Lung (tissue), 11 donors: ENCODE measurements at regions not wholly inside any gene's neighbourhood (a gene's known extent, or its start where the extent isn't known, plus 50 kb on each side); places are given as distances from the start of the nearest gene placed in this dataset.
A peak's percentile ranks its signal among the peaks of the same experiment; 100 is the strongest.
"Not testable (repeated sequence)": the region's sequence is repeated elsewhere in the genome, so short reads cannot be mapped to it uniquely, and the experiment has no call there.

Experiments used
- ATAC-seq: fragments of 200-7000 bp; cut with Tn5 transposase; one replicate; pipeline ENCODE4 v1.9.1; 2020; ENCODE audit warnings: moderate number of reproducible peaks; ENCODE audit not compliant: insufficient read depth, low FRiP score
- DNase-seq, 3 donors: peaks; one replicate each; pipeline ENCODE4 v3.0.0-alpha.2; 2013 to 2017
- H3K27ac ChIP-seq, 2 donors: one replicate each; pipeline ENCODE4 v1.5.1; 2013; ENCODE audit warnings: mild to moderate bottlenecking in 2 of 2, moderate library complexity in 2 of 2, control low read depth in 1 of 2, inconsistent platforms in 1 of 2, low read depth in 1 of 2, low read length in 1 of 2
- H3K27me3 ChIP-seq, 3 donors: one replicate each; pipeline ENCODE4 v1.5.1; 2013; ENCODE audit warnings: low read length in 2 of 3; ENCODE audit not compliant: control insufficient read depth in 3 of 3, insufficient read depth in 3 of 3
- H3K36me3 ChIP-seq, 4 donors: one replicate each; pipeline ENCODE4 v1.5.1; 2013; ENCODE audit warnings: low read length in 4 of 4, mild to moderate bottlenecking in 1 of 4, moderate library complexity in 1 of 4; ENCODE audit not compliant: control insufficient read depth in 4 of 4, insufficient read depth in 4 of 4
- H3K4me1 ChIP-seq, 5 donors: one replicate each; pipeline ENCODE4 v1.5.1; 2013; ENCODE audit warnings: low read length in 5 of 5, mild to moderate bottlenecking in 2 of 5, moderate library complexity in 1 of 5; ENCODE audit not compliant: control insufficient read depth in 5 of 5, insufficient read depth in 5 of 5
- H3K4me3 ChIP-seq: one replicate; pipeline ENCODE4 v1.5.1; 2013; ENCODE audit warnings: mild to moderate bottlenecking, control low read depth, moderate library complexity
- H3K9ac ChIP-seq, 2 donors: one replicate each; pipeline ENCODE4 v1.5.1; 2013; ENCODE audit warnings: low read length in 2 of 2, control low read depth in 1 of 2; ENCODE audit not compliant: insufficient read depth in 1 of 2
- H3K9me3 ChIP-seq, 4 donors: one replicate each; pipeline ENCODE4 v1.5.1; 2013; ENCODE audit warnings: low read length in 3 of 4, mild to moderate bottlenecking in 1 of 4, moderate library complexity in 1 of 4; ENCODE audit not compliant: control insufficient read depth in 4 of 4, insufficient read depth in 3 of 4
- CTCF ChIP-seq: IDR thresholded peaks from 2 replicates; pipeline ENCODE4 v1.5.1; 2012; ENCODE audit warnings: mild to moderate bottlenecking; ENCODE audit errors: control extremely low read depth, extremely low read depth
- WGBS, 2 donors: extraction: QIAGEN DNeasy Blood & Tissue Kit; methylation state at CpG; one replicate each; pipeline ENCODE4 v1.1.7; 2013; 5-methylcytosine and 5-hydroxymethylcytosine counted together
- donor health status: control.
- donor health status: control.
- donor health status: Bipolar disorder and iron deficiency.
- donor health status: healthy.
- donor health status: DM: yes; HTN: yes; CAD: no.

- not testable (repeated sequence) for H3K9ac ChIP-seq, ATAC-seq, DNase-seq, H3K27me3 ChIP-seq, H3K4me1 ChIP-seq, H3K36me3 ChIP-seq, H3K4me3 ChIP-seq, H3K27ac ChIP-seq, H3K9me3 ChIP-seq
- WGBS, 2 donors: 84 to 89% methylated on average over 3 of the region's 3 CpGs
These were observed 877.9 kb upstream of the CDH18 start for GRCh38 chr5:20865892-20866291.

DNA sequence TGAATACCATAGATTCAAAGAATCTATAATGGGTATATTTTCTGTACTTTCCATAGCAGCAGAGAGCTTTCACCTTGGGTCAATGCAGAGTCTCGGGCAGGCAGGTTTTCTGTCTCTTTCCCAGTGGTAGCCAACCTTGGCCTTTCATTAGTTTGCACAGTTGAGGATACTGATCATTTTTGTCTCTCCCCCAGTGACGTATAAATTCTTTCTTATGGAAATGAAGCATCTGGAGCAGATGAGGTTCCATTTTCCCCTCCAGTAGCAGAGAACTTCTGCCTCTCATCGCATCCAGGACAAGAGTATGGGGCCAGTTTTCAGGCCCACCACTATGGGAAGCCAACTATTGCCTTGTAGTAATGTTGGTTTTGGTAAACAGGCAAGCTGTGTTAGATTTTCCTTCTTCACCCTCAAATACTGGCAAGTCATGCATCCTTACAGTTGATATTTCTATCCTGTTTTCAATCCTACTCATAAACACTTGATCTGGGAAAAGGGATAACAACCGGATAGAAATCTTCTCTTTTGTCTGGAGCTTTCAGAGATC is 845.2 kb upstream of the CDH18 start:
- H3K4me1 ChIP-seq: no peaks in the 10 kb centered on the region
- 74 to 81% methylated on average over 4 of the region's 4 CpGs for WGBS, 2 donors
- H3K27ac ChIP-seq: no peak overlapping the region
- no peak for DNase-seq
- no peaks in the 10 kb centered on the region for H3K27me3 ChIP-seq
- no peak for ATAC-seq
- H3K4me3 ChIP-seq: no peak overlapping the region
- H3K9ac ChIP-seq: no peak overlapping the region
- no peaks in the 10 kb centered on the region for H3K9me3 ChIP-seq
- TF ChIP-seq CTCF: no peak
- H3K36me3 ChIP-seq: no peaks in the 10 kb centered on the region

GRCh38 chr5:20832204-20833080 is 844.4 kb upstream of the CDH18 start:
- ATAC-seq (no peak), DNase-seq (peak in 2 of 3 donors; percentile 3 to 4)
- WGBS, 2 donors: 87 to 93% methylated on average over 4 of the region's 5 CpGs
- Histone ChIP-seq H3K4me1 (no peaks in the 10 kb centered on the region), H3K4me3 (no peak overlapping the region), H3K9me3 (no peaks in the 10 kb centered on the region), H3K36me3 (no peaks in the 10 kb centered on the region), H3K9ac (no peak overlapping the region), H3K27me3 (no peaks in the 10 kb centered on the region), H3K27ac (no peak overlapping the region)
- no peak for TF ChIP-seq CTCF

- not testable (repeated sequence) for H3K27me3 ChIP-seq, H3K36me3 ChIP-seq, H3K27ac ChIP-seq, H3K4me3 ChIP-seq, H3K9ac ChIP-seq, ATAC-seq, H3K4me1 ChIP-seq, H3K9me3 ChIP-seq, DNase-seq
- 57 to 72% methylated on average over 1 of the region's 1 CpG for WGBS, 2 donors
These were observed 838.0 kb upstream of the CDH18 start for GRCh38 chr5:20825951-20826350.

- H3K27me3 ChIP-seq, ATAC-seq, H3K27ac ChIP-seq, H3K9ac ChIP-seq, H3K4me1 ChIP-seq, H3K36me3 ChIP-seq, H3K9me3 ChIP-seq, H3K4me3 ChIP-seq: not testable (repeated sequence)
- 91 to 96% methylated on average over 1 of the region's 1 CpG for WGBS, 2 donors
- DNase-seq: peak in 1 of 3 donors; percentile 5
These were observed 809.2 kb upstream of the CDH18 start for GRCh38 chr5:20797216-20797615.

- not testable (repeated sequence) for H3K36me3 ChIP-seq, H3K9ac ChIP-seq, DNase-seq, H3K4me3 ChIP-seq, ATAC-seq, H3K9me3 ChIP-seq, H3K4me1 ChIP-seq, H3K27me3 ChIP-seq, H3K27ac ChIP-seq
- 87 to 94% methylated on average over 2 of the region's 5 CpGs for WGBS, 2 donors
These were observed 796.8 kb upstream of the CDH18 start for GRCh38 chr5:20784755-20785154.

- not testable (repeated sequence) for H3K4me1 ChIP-seq, H3K36me3 ChIP-seq, H3K4me3 ChIP-seq, DNase-seq, ATAC-seq, H3K9me3 ChIP-seq, H3K27me3 ChIP-seq, H3K27ac ChIP-seq, H3K9ac ChIP-seq
- 68 to 74% methylated on average over 2 of the region's 2 CpGs for WGBS, 2 donors
These were observed 795.5 kb upstream of the CDH18 start for GRCh38 chr5:20783484-20783883.
